Fibroblast of mammary gland (primary cell): ENCODE measurements at regions not wholly inside any gene's neighbourhood (a gene's known extent, or its start where the extent isn't known, plus 50 kb on each side); places are given as distances from the start of the nearest gene placed in this dataset.

Source experiments
- DNase-seq: peaks from one replicate; pipeline ENCODE4 v3.0.0-alpha.2; 2010; ENCODE audit warnings: low read depth
- H3K4me3 ChIP-seq: 2 replicates; pipeline ENCODE4 v1.5.1; 2011; ENCODE audit warnings: low read depth, mild to moderate bottlenecking, low read length, moderate library complexity; ENCODE audit not compliant: control insufficient read depth
- TF ChIP-seq, protein P1 (sequence below): conservative IDR thresholded peaks from 2 replicates; pipeline ENCODE4 v1.5.1; 2011; ENCODE audit warnings: low read depth, low read length, inconsistent platforms; ENCODE audit not compliant: control insufficient read depth, insufficient read depth

DNA sequence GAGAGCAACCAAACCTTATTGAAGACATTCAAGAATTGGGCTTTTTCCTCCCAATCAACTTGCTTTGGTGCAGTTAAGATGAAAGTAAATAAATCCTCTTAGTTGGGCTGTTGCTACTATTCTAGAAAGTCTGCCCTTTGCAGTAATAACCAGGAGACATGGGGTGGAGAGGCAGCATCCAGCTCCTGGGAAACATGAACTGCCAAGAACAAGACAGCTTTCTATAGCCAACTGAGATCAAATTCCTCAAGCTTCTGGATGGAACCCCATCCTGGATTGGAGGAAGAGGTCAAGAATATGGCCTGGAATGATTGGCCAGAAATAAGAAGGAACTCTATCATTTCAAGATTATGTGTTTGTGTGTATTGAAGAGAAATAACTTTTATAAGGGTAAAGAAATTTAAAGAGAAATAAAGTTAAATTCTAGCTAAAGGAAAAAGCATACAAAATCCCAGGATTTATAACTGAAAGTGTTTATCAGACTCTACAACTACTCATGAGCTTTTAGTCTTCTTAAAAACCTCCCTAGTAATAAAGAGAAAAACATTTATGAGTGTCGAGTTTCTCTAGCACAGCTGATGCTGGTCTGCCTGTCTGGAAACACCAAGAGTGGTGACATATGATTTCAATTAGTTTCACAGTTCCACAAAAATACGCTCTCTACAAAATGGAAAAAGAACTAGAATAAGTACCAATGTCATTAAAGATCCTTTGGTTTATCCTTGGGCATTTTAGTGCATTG is 70.1 kb upstream of the COL1A2 start:
- H3K4me3 ChIP-seq, result no peak overlapping the region
- TF ChIP-seq, protein P1, sequence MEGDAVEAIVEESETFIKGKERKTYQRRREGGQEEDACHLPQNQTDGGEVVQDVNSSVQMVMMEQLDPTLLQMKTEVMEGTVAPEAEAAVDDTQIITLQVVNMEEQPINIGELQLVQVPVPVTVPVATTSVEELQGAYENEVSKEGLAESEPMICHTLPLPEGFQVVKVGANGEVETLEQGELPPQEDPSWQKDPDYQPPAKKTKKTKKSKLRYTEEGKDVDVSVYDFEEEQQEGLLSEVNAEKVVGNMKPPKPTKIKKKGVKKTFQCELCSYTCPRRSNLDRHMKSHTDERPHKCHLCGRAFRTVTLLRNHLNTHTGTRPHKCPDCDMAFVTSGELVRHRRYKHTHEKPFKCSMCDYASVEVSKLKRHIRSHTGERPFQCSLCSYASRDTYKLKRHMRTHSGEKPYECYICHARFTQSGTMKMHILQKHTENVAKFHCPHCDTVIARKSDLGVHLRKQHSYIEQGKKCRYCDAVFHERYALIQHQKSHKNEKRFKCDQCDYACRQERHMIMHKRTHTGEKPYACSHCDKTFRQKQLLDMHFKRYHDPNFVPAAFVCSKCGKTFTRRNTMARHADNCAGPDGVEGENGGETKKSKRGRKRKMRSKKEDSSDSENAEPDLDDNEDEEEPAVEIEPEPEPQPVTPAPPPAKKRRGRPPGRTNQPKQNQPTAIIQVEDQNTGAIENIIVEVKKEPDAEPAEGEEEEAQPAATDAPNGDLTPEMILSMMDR, result no peak
- peak; percentile 73 for DNase-seq

DNA sequence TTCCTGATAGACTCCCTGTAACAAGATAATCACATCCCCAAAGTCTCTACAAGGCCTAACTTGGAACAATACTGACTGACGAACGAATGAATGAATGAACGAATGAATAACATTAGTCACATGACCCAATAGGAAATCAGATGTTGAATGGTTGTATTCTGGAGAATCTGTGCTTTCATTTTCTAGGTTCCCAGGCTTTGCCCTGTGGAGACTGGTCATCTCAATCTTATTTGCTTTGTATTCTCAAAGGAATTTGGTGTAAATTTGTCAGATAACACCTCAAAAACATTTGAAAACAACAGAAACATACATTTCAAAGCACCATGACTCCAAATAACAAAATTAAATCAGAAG is 69.6 kb upstream of the COL1A2 start:
- DNase-seq, result no peak
- H3K4me3 ChIP-seq, result no peak overlapping the region
- TF ChIP-seq, protein P1, result no peak

DNA sequence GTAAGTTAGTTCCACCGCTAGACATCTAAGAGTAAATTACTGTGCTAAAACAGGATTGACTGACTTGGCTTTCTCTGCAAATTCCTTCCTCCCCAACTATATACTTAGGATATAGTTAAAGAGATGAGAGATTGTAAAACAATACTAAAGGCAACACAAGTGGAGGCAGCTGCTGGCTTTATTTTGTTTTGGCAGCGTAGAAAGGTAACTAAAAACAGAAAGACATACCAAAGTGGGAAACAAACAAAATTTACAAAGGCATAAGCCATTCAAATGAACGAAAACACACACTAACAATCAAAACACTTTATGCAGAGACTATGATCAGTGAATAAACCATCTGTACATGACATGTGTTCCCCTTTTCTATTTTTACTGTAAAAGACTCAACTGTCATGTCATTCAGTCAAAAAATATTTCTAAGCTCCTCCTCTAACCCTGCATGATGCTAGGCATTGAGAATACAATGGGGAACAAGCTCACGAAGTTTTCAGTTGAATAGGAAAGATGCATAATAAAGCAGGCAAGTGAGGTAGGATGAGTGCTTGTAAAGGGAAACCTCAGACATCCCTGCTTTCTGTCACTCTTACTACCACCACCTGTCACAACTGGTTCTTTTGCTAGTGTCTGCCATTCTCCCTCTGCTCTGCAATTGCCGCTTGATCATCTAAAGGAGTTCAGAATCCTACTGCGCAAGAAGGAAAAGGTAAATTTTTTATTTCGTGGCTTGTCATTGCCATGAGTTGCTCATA is 64.2 kb upstream of the COL1A2 start:
- H3K4me3 ChIP-seq, result no peak overlapping the region
- no peak for DNase-seq
- TF ChIP-seq, protein P1, result no peak

DNA sequence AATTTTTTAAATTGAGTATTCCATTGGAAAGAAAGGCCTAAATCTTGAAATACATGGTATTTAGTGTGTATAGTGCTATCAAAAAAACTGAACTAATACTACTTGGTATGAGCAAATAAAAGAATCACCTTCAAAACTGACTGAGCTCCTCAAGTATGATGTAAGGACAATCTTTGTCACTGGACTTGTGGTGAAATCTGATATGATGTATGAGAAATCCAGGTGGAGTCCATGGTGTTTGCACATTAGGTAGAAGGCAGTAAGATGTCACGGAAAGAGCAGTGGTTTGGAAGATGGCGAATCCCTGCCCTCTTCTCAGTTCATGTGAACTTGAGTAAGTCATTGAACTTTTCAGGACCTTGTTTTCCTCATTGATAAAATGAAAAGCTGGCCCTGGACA is 62.1 kb upstream of the COL1A2 start:
- H3K4me3 ChIP-seq, result no peak overlapping the region
- TF ChIP-seq, protein P1, result no peak
- no peak for DNase-seq

DNA sequence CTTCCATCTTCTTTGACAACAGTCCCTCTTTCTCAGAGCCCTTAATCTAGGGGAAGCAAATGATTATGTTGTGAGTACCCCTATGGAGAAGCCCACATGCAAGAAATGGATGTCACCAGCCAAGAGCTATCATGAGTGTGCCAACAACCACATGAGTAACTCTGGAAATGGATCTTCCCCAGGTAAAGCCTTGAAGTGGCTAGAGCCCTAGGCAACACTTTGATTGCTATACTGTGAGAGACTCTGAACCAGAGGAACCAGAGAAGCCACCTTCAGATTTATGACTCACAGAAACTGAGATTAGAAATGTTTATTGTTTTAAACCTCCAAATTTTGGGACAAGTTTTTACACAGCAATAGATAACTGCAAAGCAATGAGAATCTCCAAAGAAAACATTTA is 60.9 kb upstream of the COL1A2 start:
- H3K4me3 ChIP-seq, result no peak overlapping the region
- TF ChIP-seq, protein P1, result no peak
- DNase-seq, result no peak

DNA sequence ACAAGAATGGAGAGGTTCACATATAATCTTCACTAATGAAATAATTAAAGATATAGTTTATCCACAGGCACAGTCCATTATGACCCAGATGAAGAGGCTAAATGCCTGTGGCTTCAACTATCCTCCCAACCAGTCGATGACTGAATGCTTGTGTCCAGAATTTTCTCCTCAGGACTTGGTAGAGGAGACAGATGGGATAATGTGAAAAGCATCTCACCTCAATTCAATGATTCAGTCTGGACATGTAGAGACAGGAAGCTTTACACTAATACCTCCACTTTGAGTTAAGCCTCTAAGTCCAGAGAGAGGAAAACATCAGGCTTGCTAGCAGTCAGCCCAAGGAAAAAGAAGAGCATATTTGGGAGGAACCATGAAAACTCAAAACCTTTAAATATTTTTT is 59.1 kb upstream of the COL1A2 start:
- TF ChIP-seq, protein P1, result no peak
- no peak for DNase-seq
- no peak overlapping the region for H3K4me3 ChIP-seq
